ENCODE measurements at regions not wholly inside any gene's neighbourhood (a gene's known extent, or its start where the extent isn't known, plus 50 kb on each side); places are given as distances from the start of the nearest gene placed in this dataset.

DNA sequence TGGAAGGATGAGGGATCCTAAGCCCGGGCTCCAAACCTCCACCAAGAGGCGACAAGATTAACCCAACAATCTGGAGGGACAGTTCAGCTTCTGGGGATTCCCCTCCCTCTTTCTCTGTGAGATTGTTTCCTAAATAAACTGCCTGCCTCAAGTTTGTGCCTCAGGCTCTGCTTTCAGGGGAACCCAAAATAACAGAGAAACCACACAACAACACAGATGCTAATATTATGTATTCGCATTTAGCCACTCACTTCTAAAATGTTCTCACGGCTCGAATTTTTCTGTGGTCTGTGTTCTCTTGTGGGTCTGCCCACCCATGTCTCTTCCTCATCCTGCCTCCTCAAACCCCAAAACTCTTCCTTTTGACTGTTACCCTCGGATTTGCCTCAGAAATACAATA lies 1381.1 kb upstream of the SLC10A2 start:
- TF ChIP-seq MAX (IDR thresholded peaks at IDR 0.05; ENCODE audit: low read depth, low read length), result no peak
- no peak for TF ChIP-seq POLR2A (IDR thresholded peaks at IDR 0.05; ENCODE audit: extremely low read depth, insufficient read length)
- TF ChIP-seq, protein P1, sequence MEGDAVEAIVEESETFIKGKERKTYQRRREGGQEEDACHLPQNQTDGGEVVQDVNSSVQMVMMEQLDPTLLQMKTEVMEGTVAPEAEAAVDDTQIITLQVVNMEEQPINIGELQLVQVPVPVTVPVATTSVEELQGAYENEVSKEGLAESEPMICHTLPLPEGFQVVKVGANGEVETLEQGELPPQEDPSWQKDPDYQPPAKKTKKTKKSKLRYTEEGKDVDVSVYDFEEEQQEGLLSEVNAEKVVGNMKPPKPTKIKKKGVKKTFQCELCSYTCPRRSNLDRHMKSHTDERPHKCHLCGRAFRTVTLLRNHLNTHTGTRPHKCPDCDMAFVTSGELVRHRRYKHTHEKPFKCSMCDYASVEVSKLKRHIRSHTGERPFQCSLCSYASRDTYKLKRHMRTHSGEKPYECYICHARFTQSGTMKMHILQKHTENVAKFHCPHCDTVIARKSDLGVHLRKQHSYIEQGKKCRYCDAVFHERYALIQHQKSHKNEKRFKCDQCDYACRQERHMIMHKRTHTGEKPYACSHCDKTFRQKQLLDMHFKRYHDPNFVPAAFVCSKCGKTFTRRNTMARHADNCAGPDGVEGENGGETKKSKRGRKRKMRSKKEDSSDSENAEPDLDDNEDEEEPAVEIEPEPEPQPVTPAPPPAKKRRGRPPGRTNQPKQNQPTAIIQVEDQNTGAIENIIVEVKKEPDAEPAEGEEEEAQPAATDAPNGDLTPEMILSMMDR (IDR thresholded peaks at IDR 0.05; ENCODE audit: low read depth, low read length), result no peak

Measured in NB4 (cell line).